Esophagus muscularis mucosa (tissue), 4 donors: ENCODE measurements at regions not wholly inside any gene's neighbourhood (a gene's known extent, or its start where the extent isn't known, plus 50 kb on each side); places are given as distances from the start of the nearest gene placed in this dataset.

Experiments
- DNase-seq: peaks from one replicate; pipeline ENCODE4 v3.0.0-alpha.2; 2017; ENCODE audit errors: extremely low spot score
- H3K27ac ChIP-seq, 4 donors: fragments of 200-600 bp; sonication (generic); replicated peaks in 1 of 4; 1 replicate in 3 of 4; 2 replicates in 1 of 4; pipeline ENCODE4 v1.5.1; 2016 to 2019; ENCODE audit warnings: mild to moderate bottlenecking in 1 of 4
- H3K27me3 ChIP-seq, 4 donors: fragments of 200-600 bp; sonication (generic); one replicate each; pipeline versions ENCODE4 v1.5.1 to v1.6.0; 2016 to 2019
- H3K36me3 ChIP-seq, 4 donors: fragments of 200-600 bp; sonication (generic); one replicate each; pipeline ENCODE4 v1.5.1; 2016 to 2019
- H3K4me1 ChIP-seq, 4 donors: fragments of 200-600 bp; sonication (generic); one replicate each; pipeline ENCODE4 v1.5.1; 2016 to 2019
- H3K4me3 ChIP-seq, 4 donors: fragments of 200-600 bp; sonication (generic); 1 replicate in 2 of 4; 2 replicates in 2 of 4; pipeline ENCODE4 v1.5.1; 2016 to 2019; ENCODE audit warnings: mild to moderate bottlenecking in 4 of 4, moderate library complexity in 1 of 4
- H3K9me3 ChIP-seq, 4 donors: fragments of 200-600 bp; sonication (generic); 1 replicate in 3 of 4; 2 replicates in 1 of 4; pipeline ENCODE4 v1.5.1; 2016 to 2019
- CTCF ChIP-seq, 3 experiments: fragments of 200-600 bp in 2 of 3; fragments of 450-650 bp in 1 of 3; sonication (generic) in 2 of 3; IDR thresholded peaks; one replicate each; pipeline ENCODE4 v1.5.1; 2017 to 2019; ENCODE audit warnings: antibody characterized with exemption in 3 of 3, mild to moderate bottlenecking in 2 of 3, moderate library complexity in 1 of 3
- EP300 ChIP-seq: sonication (generic); formaldehyde crosslinking; IDR thresholded peaks from one replicate; pipeline ENCODE4 v1.6.1; 2017; ENCODE audit warnings: antibody characterized with exemption
- POLR2A ChIP-seq: fragments of 450-650 bp; IDR thresholded peaks from one replicate; pipeline ENCODE4 v1.6.1; 2017; ENCODE audit warnings: antibody characterized with exemption, moderate library complexity, mild to moderate bottlenecking, low read depth
- POLR2AphosphoS5 ChIP-seq, 2 donors: sonication (generic); formaldehyde crosslinking; IDR thresholded peaks; one replicate each; pipeline ENCODE4 v1.6.1; 2017; ENCODE audit warnings: antibody characterized with exemption in 2 of 2
- WGBS: methylation state at CpG from one replicate; pipeline ENCODE4 v1.1.5; 2018; 5-methylcytosine and 5-hydroxymethylcytosine counted together
- intact Hi-C: fragments of 100-400 bp; cut with DNase I; formaldehyde crosslinking; loops from one replicate; pipeline ENCODE4 v1.15.1; 2023

GRCh38 chr14:104421892-104422828 is 157.4 kb upstream of the C14orf180 start:
- DNase-seq: peak; percentile 85
- H3K4me3 ChIP-seq: no peak overlapping the region
- TF ChIP-seq CTCF (IDR thresholded peaks at IDR 0.05) (no peak), EP300 (no peak), POLR2AphosphoS5 (IDR thresholded peaks at IDR 0.05) (no peak), POLR2A (no peak)
- 77% methylated on average over 29 of the region's 36 CpGs for WGBS
- peaks cover 0 to 8% (median 3%) of the 10 kb centered on the region in 4 donors for H3K4me1 ChIP-seq
- intact Hi-C loops: no loop called here
- H3K9me3 ChIP-seq: no peaks in the 10 kb centered on the region
- peaks cover 0 to 35% (median 0%) of the 10 kb centered on the region in 4 donors for H3K27me3 ChIP-seq
- H3K27ac ChIP-seq: no peak overlapping the region
- no peaks in the 10 kb centered on the region for H3K36me3 ChIP-seq

- WGBS: 79% methylated on average over 22 of the region's 29 CpGs
- Histone ChIP-seq H3K4me3 (no peak overlapping the region), H3K27me3 (peaks cover 0 to 42% (median 0%) of the 10 kb centered on the region in 4 donors), H3K4me1 (peaks cover 0 to 8% (median 3%) of the 10 kb centered on the region in 4 donors), H3K36me3 (no peaks in the 10 kb centered on the region), H3K9me3 (no peaks in the 10 kb centered on the region), H3K27ac (no peak overlapping the region)
- TF ChIP-seq EP300 (no peak), CTCF (IDR thresholded peaks at IDR 0.05) (no peak), POLR2A (no peak), POLR2AphosphoS5 (IDR thresholded peaks at IDR 0.05) (no peak)
- intact Hi-C loops: no loop called here
- DNase-seq: peak; percentile 64
Measured at GRCh38 chr14:104422837-104423681, 156.5 kb upstream of the C14orf180 start.

- H3K27ac ChIP-seq: no peak overlapping the region
- no peaks in the 10 kb centered on the region for H3K36me3 ChIP-seq
- WGBS: 78% methylated on average over 17 of the region's 17 CpGs
- no peak overlapping the region for H3K4me3 ChIP-seq
- H3K9me3 ChIP-seq: no peaks in the 10 kb centered on the region
- TF ChIP-seq POLR2AphosphoS5 (IDR thresholded peaks at IDR 0.05) (no peak), POLR2A (no peak), EP300 (no peak), CTCF (IDR thresholded peaks at IDR 0.05) (no peak)
- peaks cover 0 to 8% (median 3%) of the 10 kb centered on the region in 4 donors for H3K4me1 ChIP-seq
- intact Hi-C loops: no loop called here
- peak; percentile 90 for DNase-seq
- H3K27me3 ChIP-seq: peaks cover 0 to 49% (median 0%) of the 10 kb centered on the region in 4 donors
Measured at GRCh38 chr14:104423701-104424405, 155.7 kb upstream of the C14orf180 start.

- H3K4me1 ChIP-seq: peaks cover 0 to 8% (median 3%) of the 10 kb centered on the region in 4 donors
- peak; percentile 87 for DNase-seq
- no peak overlapping the region for H3K27ac ChIP-seq
- intact Hi-C loops: no loop called here
- H3K27me3 ChIP-seq: peaks cover 0 to 55% (median 0%) of the 10 kb centered on the region in 4 donors
- no peak overlapping the region for H3K4me3 ChIP-seq
- H3K36me3 ChIP-seq: no peaks in the 10 kb centered on the region
- 28% methylated on average over 10 of the region's 24 CpGs for WGBS
- TF ChIP-seq POLR2A (no peak), EP300 (no peak), CTCF (IDR thresholded peaks at IDR 0.05) (no peak), POLR2AphosphoS5 (IDR thresholded peaks at IDR 0.05) (no peak)
- H3K9me3 ChIP-seq: no peaks in the 10 kb centered on the region
Measured at GRCh38 chr14:104424406-104425072, 155.0 kb upstream of the C14orf180 start.
